NCI-H2029 treated with DMSO at 0.1 percent for 48 hours (cell line): ENCODE measurements at regions not wholly inside any gene's neighbourhood (a gene's known extent, or its start where the extent isn't known, plus 50 kb on each side); places are given as distances from the start of the nearest gene placed in this dataset.

Experiments used
- DNase-seq: peaks from one replicate; lab custom pipeline; 2025; lab: John Stamatoyannopoulos, UW

GRCh38 chr12:124504273-124505000 lies 63.0 kb downstream of the NCOR2 start:
- DNase-seq = no peak

GRCh38 chr12:124503305-124503704 lies 64.1 kb downstream of the NCOR2 start:
- no peak for DNase-seq

- DNase-seq = no peak
Measured at GRCh38 chr12:124502379-124502778, 65.0 kb downstream of the NCOR2 start.

- no peak for DNase-seq
Measured at GRCh38 chr12:124501827-124502226, 65.6 kb downstream of the NCOR2 start.

- DNase-seq = no peak
Measured at GRCh38 chr12:124501112-124501561, 66.3 kb downstream of the NCOR2 start.

- no peak for DNase-seq
Measured at GRCh38 chr12:124499898-124500244, 67.5 kb downstream of the NCOR2 start.

- no peak for DNase-seq
Measured at GRCh38 chr12:124499190-124499753, 68.1 kb downstream of the NCOR2 start.

GRCh38 chr12:124498275-124499189 lies 68.9 kb downstream of the NCOR2 start:
- no peak for DNase-seq

- DNase-seq = no peak
Measured at GRCh38 chr12:124497658-124498057, 69.8 kb downstream of the NCOR2 start.

- no peak for DNase-seq
Measured at GRCh38 chr12:124497039-124497438, 70.4 kb downstream of the NCOR2 start.

GRCh38 chr12:124496584-124496983 lies 70.8 kb downstream of the NCOR2 start:
- no peak for DNase-seq

- no peak for DNase-seq
Measured at GRCh38 chr12:124495194-124495983, 72.0 kb downstream of the NCOR2 start.

GRCh38 chr12:124494751-124495129 lies 72.7 kb downstream of the NCOR2 start:
- DNase-seq = no peak

- DNase-seq = no peak
Measured at GRCh38 chr12:124493809-124494750, 73.3 kb downstream of the NCOR2 start.

- DNase-seq = no peak
Measured at GRCh38 chr12:124492879-124493808, 74.3 kb downstream of the NCOR2 start.

GRCh38 chr12:124491856-124492420 lies 75.5 kb downstream of the NCOR2 start:
- no peak for DNase-seq

- no peak for DNase-seq
Measured at GRCh38 chr12:124491310-124491709, 76.1 kb downstream of the NCOR2 start.

GRCh38 chr12:124490584-124491305 lies 76.7 kb downstream of the NCOR2 start:
- DNase-seq = no peak
